GM21423 (cell line): ENCODE measurements at regions not wholly inside any gene's neighbourhood (a gene's known extent, or its start where the extent isn't known, plus 50 kb on each side); places are given as distances from the start of the nearest gene placed in this dataset.

Experiments
- ATAC-seq: cut with Tn5 transposase; IDR thresholded peaks from one replicate; pipeline ENCODE4 v1.9.1; 2021; ENCODE audit warnings: mild to moderate bottlenecking, moderate library complexity; ENCODE audit not compliant: unreplicated experiment

GRCh38 chr12:65546528-65546927 is 268.0 kb downstream of the MSRB3 start:
- ATAC-seq: no peak

- peak; percentile 99 for ATAC-seq
Measured at GRCh38 chr12:65556676-65557437, 267.4 kb upstream of the HMGA2 start.

GRCh38 chr12:65557438-65558181 is 266.7 kb upstream of the HMGA2 start:
- no peak for ATAC-seq

- no peak for ATAC-seq
Measured at GRCh38 chr12:65560286-65560685, 264.0 kb upstream of the HMGA2 start.

GRCh38 chr12:65561798-65562382 is 262.4 kb upstream of the HMGA2 start:
- ATAC-seq: no peak

- ATAC-seq: no peak
Measured at GRCh38 chr12:65565601-65566560, 258.4 kb upstream of the HMGA2 start.

- ATAC-seq: no peak
Measured at GRCh38 chr12:65566751-65567150, 257.5 kb upstream of the HMGA2 start.

GRCh38 chr12:65567820-65568219 is 256.5 kb upstream of the HMGA2 start:
- ATAC-seq: no peak

- ATAC-seq: no peak
Measured at GRCh38 chr12:65568517-65568916, 255.8 kb upstream of the HMGA2 start.

GRCh38 chr12:65570451-65571130 is 253.7 kb upstream of the HMGA2 start:
- ATAC-seq: no peak

GRCh38 chr12:65574867-65575266 is 249.4 kb upstream of the HMGA2 start:
- ATAC-seq: no peak

GRCh38 chr12:65584016-65584415 is 240.3 kb upstream of the HMGA2 start:
- ATAC-seq: no peak

GRCh38 chr12:65585648-65586602 is 238.4 kb upstream of the HMGA2 start:
- ATAC-seq: no peak

GRCh38 chr12:65586796-65587195 is 237.5 kb upstream of the HMGA2 start:
- no peak for ATAC-seq

GRCh38 chr12:65590318-65590717 is 234.0 kb upstream of the HMGA2 start:
- ATAC-seq: no peak

- no peak for ATAC-seq
Measured at GRCh38 chr12:65592416-65592815, 231.9 kb upstream of the HMGA2 start.

- no peak for ATAC-seq
Measured at GRCh38 chr12:65593239-65593701, 231.0 kb upstream of the HMGA2 start.

- no peak for ATAC-seq
Measured at GRCh38 chr12:65594409-65594808, 229.9 kb upstream of the HMGA2 start.

GRCh38 chr12:65595016-65595560 is 229.2 kb upstream of the HMGA2 start:
- no peak for ATAC-seq
